Panc1 (cell line): ENCODE measurements at regions not wholly inside any gene's neighbourhood (a gene's known extent, or its start where the extent isn't known, plus 50 kb on each side); places are given as distances from the start of the nearest gene placed in this dataset.
"Not testable (repeated sequence)": the region's sequence is repeated elsewhere in the genome, so short reads cannot be mapped to it uniquely, and the experiment has no call there.

Experiments
- CTCF ChIP-seq: fragments of 450-650 bp; IDR thresholded peaks from 2 replicates; pipeline ENCODE4 v1.5.1; 2017; ENCODE audit warnings: mild to moderate bottlenecking
- POLR2AphosphoS5 ChIP-seq: IDR thresholded peaks from 2 replicates; pipeline ENCODE4 v1.6.1; 2012; ENCODE audit warnings: mild to moderate bottlenecking, low read depth, low read length, moderate library complexity
- REST ChIP-seq, 2 experiments: IDR thresholded peaks; 2 replicates each; pipeline ENCODE4 v1.6.1; 2011 to 2012; ENCODE audit warnings: low read depth in 2 of 2, control low read depth in 1 of 2, low read length in 1 of 2, mild to moderate bottlenecking in 1 of 2, moderate library complexity in 1 of 2; ENCODE audit not compliant: insufficient read depth in 1 of 2
- TCF7L2 ChIP-seq: IDR thresholded peaks from 2 replicates; pipeline ENCODE4 v1.6.1; 2011; ENCODE audit warnings: mild to moderate bottlenecking, low read depth, low read length, inconsistent platforms

GRCh38 chr2:97395691-97396090, 194.0 kb downstream of the ANKRD36B start:
- TF ChIP-seq REST (IDR thresholded peaks at IDR 0.05; ENCODE audit: insufficient read depth in 1 of 2, low read depth in 2 of 2, low read length in 1 of 2); CTCF; POLR2AphosphoS5; TCF7L2: not testable (repeated sequence)
